Globus pallidus (tissue), 1 donor: ENCODE measurements at regions not wholly inside any gene's neighbourhood (a gene's known extent, or its start where the extent isn't known, plus 50 kb on each side); places are given as distances from the start of the nearest gene placed in this dataset.
"Not testable (repeated sequence)": the region's sequence is repeated elsewhere in the genome, so short reads cannot be mapped to it uniquely, and the experiment has no call there.

Experiments used
- DNase-seq: peaks from one replicate; pipeline ENCODE4 v3.0.0-alpha.2; 2015; ENCODE audit warnings: low spot score

- no peak for DNase-seq
These were observed 353.6 kb upstream of the FSIP2 start for GRCh38 chr2:185384822-185385560.

- no peak for DNase-seq
These were observed 350.4 kb upstream of the FSIP2 start for GRCh38 chr2:185388226-185388625.

GRCh38 chr2:185391543-185391942 lies 347.1 kb upstream of the FSIP2 start:
- DNase-seq: no peak

GRCh38 chr2:185393091-185393490 lies 345.5 kb upstream of the FSIP2 start:
- no peak for DNase-seq

- no peak for DNase-seq
These were observed 336.1 kb upstream of the FSIP2 start for GRCh38 chr2:185402474-185402873.

GRCh38 chr2:185404578-185404977 lies 334.0 kb upstream of the FSIP2 start:
- no peak for DNase-seq

GRCh38 chr2:185417111-185417510 lies 321.5 kb upstream of the FSIP2 start:
- DNase-seq: no peak

- DNase-seq: no peak
These were observed 320.9 kb upstream of the FSIP2 start for GRCh38 chr2:185417688-185418087.

- not testable (repeated sequence) for DNase-seq
These were observed 313.5 kb upstream of the FSIP2 start for GRCh38 chr2:185424958-185425629.

- DNase-seq: no peak
These were observed 310.6 kb upstream of the FSIP2 start for GRCh38 chr2:185428000-185428399.

- no peak for DNase-seq
These were observed 304.8 kb upstream of the FSIP2 start for GRCh38 chr2:185433824-185434223.

GRCh38 chr2:185436787-185437372 lies 301.7 kb upstream of the FSIP2 start:
- no peak for DNase-seq

GRCh38 chr2:185441486-185442005 lies 297.1 kb upstream of the FSIP2 start:
- DNase-seq: no peak

- no peak for DNase-seq
These were observed 282.1 kb upstream of the FSIP2 start for GRCh38 chr2:185456517-185456916.

- DNase-seq: no peak
These were observed 275.1 kb upstream of the FSIP2 start for GRCh38 chr2:185463481-185463880.

- DNase-seq: no peak
These were observed 271.7 kb upstream of the FSIP2 start for GRCh38 chr2:185466915-185467314.

GRCh38 chr2:185471441-185471840 lies 267.2 kb upstream of the FSIP2 start:
- no peak for DNase-seq

- DNase-seq: no peak
These were observed 266.0 kb upstream of the FSIP2 start for GRCh38 chr2:185472574-185472973.

GRCh38 chr2:185473838-185474237 lies 264.8 kb upstream of the FSIP2 start:
- no peak for DNase-seq

- DNase-seq: no peak
These were observed 262.7 kb upstream of the FSIP2 start for GRCh38 chr2:185475914-185476313.

GRCh38 chr2:185477452-185477851 lies 261.2 kb upstream of the FSIP2 start:
- DNase-seq: no peak

- no peak for DNase-seq
These were observed 254.0 kb upstream of the FSIP2 start for GRCh38 chr2:185484602-185485001.

GRCh38 chr2:185502351-185502750 lies 236.3 kb upstream of the FSIP2 start:
- DNase-seq: no peak
